Transverse colon (tissue), 4 donors: ENCODE measurements at regions not wholly inside any gene's neighbourhood (a gene's known extent, or its start where the extent isn't known, plus 50 kb on each side); places are given as distances from the start of the nearest gene placed in this dataset.

Source experiments
- CTCF ChIP-seq, 5 experiments: fragments of 200-600 bp in 3 of 5; fragments of 450-650 bp in 2 of 5; sonication (generic) in 3 of 5; IDR thresholded peaks; 1 replicate in 2 of 5; 2 replicates in 3 of 5; pipeline ENCODE4 v1.5.1; 2016 to 2017; ENCODE audit warnings: antibody characterized with exemption in 5 of 5, inconsistent platforms in 3 of 5, mild to moderate bottlenecking in 2 of 5, moderate library complexity in 1 of 5
- EP300 ChIP-seq: sonication (generic); formaldehyde crosslinking; IDR thresholded peaks from one replicate; pipeline ENCODE4 v1.6.1; 2017; ENCODE audit warnings: antibody characterized with exemption, low read depth
- POLR2A ChIP-seq: fragments of 450-650 bp; IDR thresholded peaks from one replicate; pipeline ENCODE4 v1.6.1; 2016; ENCODE audit warnings: antibody characterized with exemption, mild to moderate bottlenecking, moderate library complexity
- POLR2AphosphoS5 ChIP-seq, 3 donors: sonication (generic); formaldehyde crosslinking; IDR thresholded peaks; one replicate each; pipeline ENCODE4 v1.6.1; 2016; ENCODE audit warnings: antibody characterized with exemption in 3 of 3

DNA sequence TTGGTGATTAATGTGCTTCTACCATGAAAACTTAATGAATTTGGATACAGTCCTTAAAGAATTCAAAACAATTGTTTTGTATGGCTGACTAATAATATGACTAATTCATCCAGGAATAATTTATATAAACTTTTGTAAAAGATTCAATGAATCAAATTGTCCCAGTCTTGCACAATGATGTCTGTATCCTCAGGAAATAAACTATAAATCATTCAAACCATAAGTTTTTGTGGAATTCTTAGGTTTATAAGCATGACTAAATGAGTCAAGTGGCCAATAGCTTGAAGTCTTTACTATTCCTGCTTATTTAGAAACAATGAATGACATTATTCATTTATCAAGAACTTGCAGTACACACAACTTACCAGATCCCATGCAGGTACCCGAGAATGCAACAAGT is 935.0 kb upstream of the INTU start:
- TF ChIP-seq POLR2A (no peak), CTCF (IDR thresholded peaks at IDR 0.05) (no peak), EP300 (no peak), POLR2AphosphoS5 (IDR thresholded peaks at IDR 0.05) (no peak)
